ENCODE measurements at regions not wholly inside any gene's neighbourhood (a gene's known extent, or its start where the extent isn't known, plus 50 kb on each side); places are given as distances from the start of the nearest gene placed in this dataset.

DNA sequence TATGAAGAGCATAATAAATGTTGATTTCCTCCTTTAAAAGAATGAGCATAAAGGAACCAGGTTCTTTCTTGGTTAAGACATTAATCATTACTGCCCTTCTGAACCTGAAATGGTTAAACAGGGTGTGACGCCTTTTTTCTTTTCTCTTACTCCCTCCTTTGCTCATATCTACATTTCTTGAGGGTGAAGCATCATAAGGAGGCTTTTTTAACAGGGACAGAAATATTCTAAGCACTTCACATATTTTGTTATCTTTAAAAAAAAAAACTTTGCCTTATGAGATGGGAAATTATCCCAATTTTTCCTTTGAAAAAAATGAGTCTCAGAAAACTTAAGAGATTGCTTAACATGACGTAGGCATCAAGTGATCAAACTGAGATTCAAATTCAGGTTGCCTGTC is 1036.3 kb upstream of the TENM4 start:
- TF ChIP-seq CTCF (IDR thresholded peaks at IDR 0.05), result no peak

GRCh38 chr11:80473562-80473961 is 1032.7 kb upstream of the TENM4 start:
- no peak for TF ChIP-seq CTCF (IDR thresholded peaks at IDR 0.05)

GRCh38 chr11:80469871-80470270 is 1029.0 kb upstream of the TENM4 start:
- no peak for TF ChIP-seq CTCF (IDR thresholded peaks at IDR 0.05)

GRCh38 chr11:80466570-80466969 is 1025.7 kb upstream of the TENM4 start:
- TF ChIP-seq CTCF (IDR thresholded peaks at IDR 0.05), result no peak

DNA sequence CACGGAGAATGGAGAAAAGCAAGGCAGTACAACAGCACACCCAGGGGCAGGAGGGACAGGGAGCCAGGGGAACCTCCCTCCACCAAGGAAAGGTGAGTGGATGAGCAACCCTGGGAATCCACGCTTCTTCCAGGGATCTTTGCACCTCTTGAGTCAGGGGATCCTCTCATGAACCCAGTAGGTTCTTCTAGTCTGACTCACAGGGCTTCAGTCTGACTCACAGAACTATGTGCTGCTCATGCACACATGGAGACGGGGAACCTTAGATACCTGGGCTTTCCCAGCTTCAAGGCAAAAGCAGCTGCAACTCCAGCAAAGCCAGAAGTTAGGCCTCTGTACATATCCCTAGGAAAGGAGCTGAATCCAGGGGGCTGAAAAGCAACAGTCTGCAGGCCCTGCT is 1021.4 kb upstream of the TENM4 start:
- no peak for TF ChIP-seq CTCF (IDR thresholded peaks at IDR 0.05)

DNA sequence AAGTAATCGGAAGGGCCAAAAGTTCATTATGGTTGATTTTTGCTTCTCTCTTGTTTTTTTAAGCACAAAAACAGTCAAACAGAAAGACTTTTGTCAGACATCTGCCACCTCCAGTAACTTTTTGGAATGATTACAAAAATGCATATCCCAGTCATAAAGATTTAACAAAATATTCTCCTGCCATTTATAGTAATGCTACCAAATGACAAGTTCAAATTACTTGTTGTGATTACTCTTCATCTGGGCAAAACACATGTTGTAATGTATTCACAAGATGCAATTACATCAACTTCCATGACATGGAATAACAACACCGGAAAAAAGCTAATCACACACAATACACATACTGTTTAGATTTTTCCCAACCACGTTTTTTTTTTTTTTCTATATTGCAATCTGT is 1017.5 kb upstream of the TENM4 start:
- no peak for TF ChIP-seq CTCF (IDR thresholded peaks at IDR 0.05)

DNA sequence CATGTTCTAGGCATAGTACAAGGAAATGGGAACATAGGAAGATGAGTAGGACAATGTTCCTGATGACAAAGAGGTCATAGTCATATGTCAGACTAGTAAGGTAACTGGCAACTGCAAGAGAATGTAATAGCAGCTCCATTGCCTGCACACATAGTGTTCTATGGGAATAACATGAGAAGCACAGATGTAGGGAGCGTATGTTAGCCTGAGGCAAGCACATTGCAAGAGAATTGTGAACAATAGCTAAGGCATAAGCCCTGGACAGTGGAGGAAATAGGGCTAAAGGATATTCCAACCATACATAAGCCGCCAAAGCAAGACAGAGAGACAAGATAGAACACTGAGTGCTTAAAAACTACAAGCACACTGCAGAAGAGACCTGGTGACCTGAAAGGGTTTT is 1017.0 kb upstream of the TENM4 start:
- no peak for TF ChIP-seq CTCF (IDR thresholded peaks at IDR 0.05)

GRCh38 chr11:80455818-80456217 is 1015.0 kb upstream of the TENM4 start:
- TF ChIP-seq CTCF (IDR thresholded peaks at IDR 0.05), result no peak
